SK-N-SH (cell line): ENCODE measurements at regions not wholly inside any gene's neighbourhood (a gene's known extent, or its start where the extent isn't known, plus 50 kb on each side); places are given as distances from the start of the nearest gene placed in this dataset.

Source experiments
- CTCF ChIA-PET: fragments of 300-600, 350-600 bp; formaldehyde crosslinking; extraction: SDS; loops from one replicate; lab custom pipeline; 2021; lab: Yijun Ruan, JAX
- POLR2A ChIA-PET: fragments of 350-600 bp; sonication (Branson Sonifier 250); formaldehyde crosslinking; extraction: SDS; loops from one replicate; lab custom pipeline; 2020; ENCODE audit warnings: antibody characterized with exemption, inconsistent platforms; lab: Yijun Ruan, JAX
- DNase-seq: peaks from one replicate; pipeline ENCODE4 v3.0.0; 2012
- H2AFZ ChIP-seq: fragments of 200-600 bp; sonication (generic); 2 replicates; pipeline ENCODE4 v1.8.1; 2016; ENCODE audit warnings: antibody characterized with exemption, mild to moderate bottlenecking, low read depth
- H3F3A ChIP-seq: fragments of 200-600 bp; sonication (generic); replicated peaks from 2 replicates; pipeline ENCODE3; 2016; ENCODE audit warnings: antibody characterized with exemption, mild to moderate bottlenecking; ENCODE audit not compliant: insufficient read depth
- H3K27ac ChIP-seq, 2 experiments: fragments of 200-500 bp in 1 of 2; fragments of 200-600 bp in 1 of 2; sonication (Bioruptor generic) in 1 of 2; sonication (generic), shearing (Covaris generic) in 1 of 2; 2 replicates each; pipeline versions ENCODE4 v1.5.1 to v1.6.1; 2014 to 2016; ENCODE audit warnings: low read depth in 2 of 2, inconsistent platforms in 1 of 2, low read length in 1 of 2, mild to moderate bottlenecking in 1 of 2, mixed read lengths in 1 of 2
- H3K27me3 ChIP-seq: fragments of 200-600 bp; sonication (generic), shearing (Covaris generic); 2 replicates; pipeline ENCODE4 v1.6.1; 2016; ENCODE audit warnings: mixed run types; ENCODE audit not compliant: insufficient read depth
- H3K36me3 ChIP-seq, 2 experiments: fragments of 200-500 bp in 1 of 2; fragments of 200-600 bp in 1 of 2; sonication (Bioruptor generic) in 1 of 2; sonication (generic) in 1 of 2; replicated peaks in 1 of 2; 2 replicates each; pipeline versions ENCODE3 to v1.5.1; 2014 to 2016; ENCODE audit warnings: low read length in 1 of 2, mild to moderate bottlenecking in 1 of 2; ENCODE audit not compliant: insufficient read depth in 2 of 2, control insufficient read depth in 1 of 2
- H3K4me1 ChIP-seq, 2 experiments: fragments of 200-500 bp in 1 of 2; fragments of 200-600 bp in 1 of 2; sonication (Bioruptor generic) in 1 of 2; sonication (generic), shearing (Covaris generic) in 1 of 2; 2 replicates each; pipeline versions ENCODE4 v1.5.1 to v1.6.1; 2014 to 2016; ENCODE audit warnings: low read depth in 1 of 2, low read length in 1 of 2, mixed run types in 1 of 2; ENCODE audit not compliant: insufficient read depth in 2 of 2, control insufficient read depth in 1 of 2
- H3K4me2 ChIP-seq: fragments of 200-600 bp; sonication (generic), shearing (Covaris generic); 2 replicates; pipeline ENCODE4 v1.6.1; 2017; ENCODE audit warnings: mixed run types
- H3K4me3 ChIP-seq, 2 experiments: fragments of 200-500 bp in 1 of 2; fragments of 200-600 bp in 1 of 2; sonication (Bioruptor generic) in 1 of 2; sonication (generic), shearing (Covaris generic) in 1 of 2; 2 replicates each; pipeline versions ENCODE4 v1.5.1 to v1.8.1; 2014 to 2016; ENCODE audit warnings: low read depth in 2 of 2, inconsistent platforms in 1 of 2, low read length in 1 of 2, mild to moderate bottlenecking in 1 of 2, mixed read lengths in 1 of 2, moderate library complexity in 1 of 2
- H3K79me2 ChIP-seq: fragments of 200-600 bp; sonication (generic); 2 replicates; pipeline ENCODE4 v1.8.1; 2017; ENCODE audit warnings: mild to moderate bottlenecking; ENCODE audit not compliant: insufficient read depth
- H3K9ac ChIP-seq: fragments of 200-600 bp; sonication (generic); 2 replicates; pipeline ENCODE4 v1.6.1; 2017; ENCODE audit warnings: mixed run types
- H3K9me2 ChIP-seq: fragments of 200-600 bp; sonication (generic); 2 replicates; pipeline ENCODE4 v1.6.1; 2017; ENCODE audit warnings: mixed run types
- H3K9me3 ChIP-seq: fragments of 200-600 bp; sonication (generic); 2 replicates; pipeline ENCODE4 v1.6.1; 2017; ENCODE audit warnings: mixed run types, mild to moderate bottlenecking, moderate library complexity
- H4K20me1 ChIP-seq: fragments of 200-600 bp; sonication (generic); 2 replicates; pipeline ENCODE4 v1.6.1; 2017; ENCODE audit warnings: mild to moderate bottlenecking, mixed run types; ENCODE audit not compliant: insufficient read depth
- ELF1 ChIP-seq: IDR thresholded peaks from 2 replicates; pipeline ENCODE4 v1.4.0; 2012
- FOSL2 ChIP-seq: IDR thresholded peaks from 2 replicates; pipeline ENCODE4 v1.4.0; 2012; ENCODE audit warnings: low read depth, mild to moderate bottlenecking, moderate library complexity, borderline replicate concordance
- GATA2 ChIP-seq: sonication (generic); formaldehyde crosslinking; IDR thresholded peaks from 2 replicates; pipeline ENCODE4 v1.5.0; 2020; ENCODE audit warnings: mild to moderate bottlenecking, missing genetic modification reagents
- JUND ChIP-seq: IDR thresholded peaks from 2 replicates; pipeline ENCODE4 v1.4.0; 2012
- MXI1 ChIP-seq: IDR thresholded peaks from 2 replicates; pipeline ENCODE4 v1.6.1; 2012; ENCODE audit warnings: mild to moderate bottlenecking, low read depth, low read length, improper control_type of control experiment
- NFIC ChIP-seq: IDR thresholded peaks from 2 replicates; pipeline ENCODE4 v1.4.0; 2012; ENCODE audit warnings: borderline replicate concordance
- POLR2AphosphoS5 ChIP-seq: IDR thresholded peaks from 2 replicates; pipeline ENCODE4 v1.6.1; 2012; ENCODE audit warnings: low read depth, low read length
- RAD21 ChIP-seq: IDR thresholded peaks from 2 replicates; pipeline ENCODE4 v1.6.1; 2012; ENCODE audit warnings: mild to moderate bottlenecking, low read length
- RCOR1 ChIP-seq: fragments of 150-350 bp; IDR thresholded peaks from 2 replicates; pipeline ENCODE4 v1.6.1; 2017; ENCODE audit warnings: antibody characterized with exemption, low read length
- RFX5 ChIP-seq: IDR thresholded peaks from 2 replicates; pipeline ENCODE4 v1.6.1; 2012; ENCODE audit warnings: mild to moderate bottlenecking, improper control_type of control experiment, low read length
- SIN3A ChIP-seq: IDR thresholded peaks from 2 replicates; pipeline ENCODE4 v1.6.1; 2012; ENCODE audit warnings: low read depth, mild to moderate bottlenecking, low read length, moderate library complexity, borderline replicate concordance
- SMC3 ChIP-seq: IDR thresholded peaks from 2 replicates; pipeline ENCODE4 v1.6.1; 2012; ENCODE audit warnings: low read depth, low read length, improper control_type of control experiment
- TAF1 ChIP-seq: IDR thresholded peaks from 2 replicates; pipeline ENCODE4 v1.6.1; 2012; ENCODE audit warnings: low read depth, mild to moderate bottlenecking, low read length, moderate library complexity, borderline replicate concordance
- WGBS: methylation state at CpG from one replicate; pipeline ENCODE4 v1.1.6; 2017; ENCODE audit warnings: low lambda C conversion rate; 5-methylcytosine and 5-hydroxymethylcytosine counted together
- TF ChIP-seq, protein P1 (sequence below): fragments of 200-600 bp; sonication (generic); IDR thresholded peaks from 2 replicates; pipeline ENCODE4 v1.6.1; 2017; ENCODE audit warnings: antibody characterized with exemption, mild to moderate bottlenecking, moderate library complexity
- TF ChIP-seq, protein P2 (sequence below): IDR thresholded peaks from 2 replicates; pipeline ENCODE4 v1.4.0; 2012; ENCODE audit warnings: low read depth
- TF ChIP-seq, protein P3 (sequence below): IDR thresholded peaks from 2 replicates; pipeline ENCODE4 v1.4.0; 2012; ENCODE audit warnings: low read depth, borderline replicate concordance
- TF ChIP-seq, protein P4 (sequence below): IDR thresholded peaks from 2 replicates; pipeline ENCODE4 v1.4.0; 2012; ENCODE audit warnings: low read depth, borderline replicate concordance
- TF ChIP-seq, protein P5 (sequence below): fragments of 150-350 bp; IDR thresholded peaks from 2 replicates; pipeline ENCODE4 v1.6.1; 2017; ENCODE audit warnings: antibody characterized with exemption, low read length, low read depth, borderline replicate concordance

DNA sequence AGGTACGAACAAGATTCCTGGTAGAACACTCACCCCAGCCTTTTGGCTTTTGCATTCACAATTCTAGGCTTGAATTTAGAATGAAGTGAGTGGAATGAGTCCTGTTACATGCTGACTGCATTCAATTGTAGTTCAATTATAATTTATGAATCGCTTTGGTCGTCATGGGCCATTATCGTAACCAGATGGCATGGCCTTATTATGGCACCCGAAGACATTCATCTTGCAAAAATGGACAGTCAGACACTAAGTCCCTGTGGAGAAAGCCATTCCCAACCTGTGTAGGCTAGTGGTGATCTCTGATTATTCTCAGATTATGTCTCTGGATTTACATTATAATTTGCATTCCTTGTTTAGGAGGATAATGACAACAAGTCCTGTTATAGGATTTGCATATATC, 292.4 kb upstream of the NPSR1 start:
- CTCF ChIA-PET: no interaction called here
- POLR2A ChIA-PET: no interaction called here
- DNase-seq: no peak

More for the DNA sequence above, 292.4 kb upstream of the NPSR1 start:
- Histone ChIP-seq H3K27me3 (no peaks in the 10 kb centered on the region), H3K27ac (no peak overlapping the region), H3K4me3 (no peak overlapping the region), H3K4me1 (no peaks in the 10 kb centered on the region), H3K79me2 (no peaks in the 10 kb centered on the region), H3K36me3 (no peaks in the 10 kb centered on the region), H2AFZ (peak overlapping the region; percentile 22; the same call in 1 of the 2 replicates), H3K9ac (no peak overlapping the region), H4K20me1 (no peaks in the 10 kb centered on the region), H3K4me2 (no peak overlapping the region), H3K9me2 (no peaks in the 10 kb centered on the region), H3K9me3 (no peaks in the 10 kb centered on the region), H3F3A (no peaks in the 10 kb centered on the region)
- TF ChIP-seq ELF1: no peak
- TF ChIP-seq, protein P1, sequence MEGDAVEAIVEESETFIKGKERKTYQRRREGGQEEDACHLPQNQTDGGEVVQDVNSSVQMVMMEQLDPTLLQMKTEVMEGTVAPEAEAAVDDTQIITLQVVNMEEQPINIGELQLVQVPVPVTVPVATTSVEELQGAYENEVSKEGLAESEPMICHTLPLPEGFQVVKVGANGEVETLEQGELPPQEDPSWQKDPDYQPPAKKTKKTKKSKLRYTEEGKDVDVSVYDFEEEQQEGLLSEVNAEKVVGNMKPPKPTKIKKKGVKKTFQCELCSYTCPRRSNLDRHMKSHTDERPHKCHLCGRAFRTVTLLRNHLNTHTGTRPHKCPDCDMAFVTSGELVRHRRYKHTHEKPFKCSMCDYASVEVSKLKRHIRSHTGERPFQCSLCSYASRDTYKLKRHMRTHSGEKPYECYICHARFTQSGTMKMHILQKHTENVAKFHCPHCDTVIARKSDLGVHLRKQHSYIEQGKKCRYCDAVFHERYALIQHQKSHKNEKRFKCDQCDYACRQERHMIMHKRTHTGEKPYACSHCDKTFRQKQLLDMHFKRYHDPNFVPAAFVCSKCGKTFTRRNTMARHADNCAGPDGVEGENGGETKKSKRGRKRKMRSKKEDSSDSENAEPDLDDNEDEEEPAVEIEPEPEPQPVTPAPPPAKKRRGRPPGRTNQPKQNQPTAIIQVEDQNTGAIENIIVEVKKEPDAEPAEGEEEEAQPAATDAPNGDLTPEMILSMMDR: no peak
- TF ChIP-seq, protein P2, sequence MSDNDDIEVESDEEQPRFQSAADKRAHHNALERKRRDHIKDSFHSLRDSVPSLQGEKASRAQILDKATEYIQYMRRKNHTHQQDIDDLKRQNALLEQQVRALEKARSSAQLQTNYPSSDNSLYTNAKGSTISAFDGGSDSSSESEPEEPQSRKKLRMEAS: no peak
- no peak for TF ChIP-seq JUND
- no peak for TF ChIP-seq MXI1
- TF ChIP-seq RCOR1: no peak
- TF ChIP-seq, protein P3, sequence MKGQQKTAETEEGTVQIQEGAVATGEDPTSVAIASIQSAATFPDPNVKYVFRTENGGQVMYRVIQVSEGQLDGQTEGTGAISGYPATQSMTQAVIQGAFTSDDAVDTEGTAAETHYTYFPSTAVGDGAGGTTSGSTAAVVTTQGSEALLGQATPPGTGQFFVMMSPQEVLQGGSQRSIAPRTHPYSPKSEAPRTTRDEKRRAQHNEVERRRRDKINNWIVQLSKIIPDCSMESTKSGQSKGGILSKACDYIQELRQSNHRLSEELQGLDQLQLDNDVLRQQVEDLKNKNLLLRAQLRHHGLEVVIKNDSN: no peak
- TF ChIP-seq NFIC: no peak
- TF ChIP-seq, protein P4, sequence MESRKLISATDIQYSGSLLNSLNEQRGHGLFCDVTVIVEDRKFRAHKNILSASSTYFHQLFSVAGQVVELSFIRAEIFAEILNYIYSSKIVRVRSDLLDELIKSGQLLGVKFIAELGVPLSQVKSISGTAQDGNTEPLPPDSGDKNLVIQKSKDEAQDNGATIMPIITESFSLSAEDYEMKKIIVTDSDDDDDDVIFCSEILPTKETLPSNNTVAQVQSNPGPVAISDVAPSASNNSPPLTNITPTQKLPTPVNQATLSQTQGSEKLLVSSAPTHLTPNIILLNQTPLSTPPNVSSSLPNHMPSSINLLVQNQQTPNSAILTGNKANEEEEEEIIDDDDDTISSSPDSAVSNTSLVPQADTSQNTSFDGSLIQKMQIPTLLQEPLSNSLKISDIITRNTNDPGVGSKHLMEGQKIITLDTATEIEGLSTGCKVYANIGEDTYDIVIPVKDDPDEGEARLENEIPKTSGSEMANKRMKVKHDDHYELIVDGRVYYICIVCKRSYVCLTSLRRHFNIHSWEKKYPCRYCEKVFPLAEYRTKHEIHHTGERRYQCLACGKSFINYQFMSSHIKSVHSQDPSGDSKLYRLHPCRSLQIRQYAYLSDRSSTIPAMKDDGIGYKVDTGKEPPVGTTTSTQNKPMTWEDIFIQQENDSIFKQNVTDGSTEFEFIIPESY: no peak
- no peak for TF ChIP-seq RAD21
- no peak for TF ChIP-seq RFX5
- TF ChIP-seq POLR2AphosphoS5: no peak
- no peak for TF ChIP-seq SIN3A
- TF ChIP-seq, protein P5, sequence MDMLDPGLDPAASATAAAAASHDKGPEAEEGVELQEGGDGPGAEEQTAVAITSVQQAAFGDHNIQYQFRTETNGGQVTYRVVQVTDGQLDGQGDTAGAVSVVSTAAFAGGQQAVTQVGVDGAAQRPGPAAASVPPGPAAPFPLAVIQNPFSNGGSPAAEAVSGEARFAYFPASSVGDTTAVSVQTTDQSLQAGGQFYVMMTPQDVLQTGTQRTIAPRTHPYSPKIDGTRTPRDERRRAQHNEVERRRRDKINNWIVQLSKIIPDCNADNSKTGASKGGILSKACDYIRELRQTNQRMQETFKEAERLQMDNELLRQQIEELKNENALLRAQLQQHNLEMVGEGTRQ: no peak
- no peak for TF ChIP-seq FOSL2
- TF ChIP-seq SMC3: no peak
- TF ChIP-seq GATA2 (CRISPR knock-in tag): no peak
- no peak for TF ChIP-seq TAF1
- WGBS: 20% methylated on average over 5 of the region's 5 CpGs
